Panc1 (cell line): ENCODE measurements at regions not wholly inside any gene's neighbourhood (a gene's known extent, or its start where the extent isn't known, plus 50 kb on each side); places are given as distances from the start of the nearest gene placed in this dataset.

Experiments
- POLR2AphosphoS5 ChIP-seq: IDR thresholded peaks from 2 replicates; pipeline ENCODE4 v1.6.1; 2012; ENCODE audit warnings: mild to moderate bottlenecking, low read depth, low read length, moderate library complexity
- TCF7L2 ChIP-seq: IDR thresholded peaks from 2 replicates; pipeline ENCODE4 v1.6.1; 2011; ENCODE audit warnings: mild to moderate bottlenecking, low read depth, low read length, inconsistent platforms
- TF ChIP-seq, protein P1 (sequence below): fragments of 450-650 bp; IDR thresholded peaks from 2 replicates; pipeline ENCODE4 v1.5.1; 2017; ENCODE audit warnings: mild to moderate bottlenecking
- TF ChIP-seq, protein P2 (sequence below), 2 experiments: IDR thresholded peaks; 2 replicates each; pipeline ENCODE4 v1.6.1; 2011 to 2012; ENCODE audit warnings: low read depth in 2 of 2, control low read depth in 1 of 2, low read length in 1 of 2, mild to moderate bottlenecking in 1 of 2, moderate library complexity in 1 of 2; ENCODE audit not compliant: insufficient read depth in 1 of 2

DNA sequence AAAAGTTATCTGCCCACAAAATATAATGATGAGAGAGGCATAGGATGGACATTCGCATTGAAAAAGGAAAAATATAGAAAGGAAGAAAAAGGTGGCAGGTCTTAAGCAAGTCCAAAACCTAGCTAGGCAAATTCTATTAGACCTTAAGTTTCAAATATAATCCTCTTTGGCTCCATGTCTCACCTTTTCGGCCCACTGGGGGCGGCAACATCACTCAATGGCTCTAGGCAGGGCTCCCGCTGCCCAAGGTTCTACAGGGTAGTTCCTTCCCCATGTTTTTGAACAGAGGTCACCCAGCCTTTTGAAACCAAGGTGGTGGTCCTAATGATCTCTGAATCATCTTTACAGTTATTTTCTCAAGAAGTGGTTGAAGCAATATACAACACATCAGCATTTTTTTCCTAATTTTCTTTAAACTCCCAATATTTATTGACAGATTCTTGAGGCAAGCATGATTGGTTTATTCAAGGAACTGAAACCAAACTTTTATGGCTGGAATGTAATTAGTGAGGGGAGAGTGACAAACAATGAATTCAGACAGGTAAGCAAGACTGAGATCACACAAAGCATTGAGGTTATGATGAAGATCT, 309.4 kb downstream of the ANTXR2 start:
- TF ChIP-seq, protein P1, sequence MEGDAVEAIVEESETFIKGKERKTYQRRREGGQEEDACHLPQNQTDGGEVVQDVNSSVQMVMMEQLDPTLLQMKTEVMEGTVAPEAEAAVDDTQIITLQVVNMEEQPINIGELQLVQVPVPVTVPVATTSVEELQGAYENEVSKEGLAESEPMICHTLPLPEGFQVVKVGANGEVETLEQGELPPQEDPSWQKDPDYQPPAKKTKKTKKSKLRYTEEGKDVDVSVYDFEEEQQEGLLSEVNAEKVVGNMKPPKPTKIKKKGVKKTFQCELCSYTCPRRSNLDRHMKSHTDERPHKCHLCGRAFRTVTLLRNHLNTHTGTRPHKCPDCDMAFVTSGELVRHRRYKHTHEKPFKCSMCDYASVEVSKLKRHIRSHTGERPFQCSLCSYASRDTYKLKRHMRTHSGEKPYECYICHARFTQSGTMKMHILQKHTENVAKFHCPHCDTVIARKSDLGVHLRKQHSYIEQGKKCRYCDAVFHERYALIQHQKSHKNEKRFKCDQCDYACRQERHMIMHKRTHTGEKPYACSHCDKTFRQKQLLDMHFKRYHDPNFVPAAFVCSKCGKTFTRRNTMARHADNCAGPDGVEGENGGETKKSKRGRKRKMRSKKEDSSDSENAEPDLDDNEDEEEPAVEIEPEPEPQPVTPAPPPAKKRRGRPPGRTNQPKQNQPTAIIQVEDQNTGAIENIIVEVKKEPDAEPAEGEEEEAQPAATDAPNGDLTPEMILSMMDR, result no peak
- no peak for TF ChIP-seq POLR2AphosphoS5
- TF ChIP-seq, protein P2, sequence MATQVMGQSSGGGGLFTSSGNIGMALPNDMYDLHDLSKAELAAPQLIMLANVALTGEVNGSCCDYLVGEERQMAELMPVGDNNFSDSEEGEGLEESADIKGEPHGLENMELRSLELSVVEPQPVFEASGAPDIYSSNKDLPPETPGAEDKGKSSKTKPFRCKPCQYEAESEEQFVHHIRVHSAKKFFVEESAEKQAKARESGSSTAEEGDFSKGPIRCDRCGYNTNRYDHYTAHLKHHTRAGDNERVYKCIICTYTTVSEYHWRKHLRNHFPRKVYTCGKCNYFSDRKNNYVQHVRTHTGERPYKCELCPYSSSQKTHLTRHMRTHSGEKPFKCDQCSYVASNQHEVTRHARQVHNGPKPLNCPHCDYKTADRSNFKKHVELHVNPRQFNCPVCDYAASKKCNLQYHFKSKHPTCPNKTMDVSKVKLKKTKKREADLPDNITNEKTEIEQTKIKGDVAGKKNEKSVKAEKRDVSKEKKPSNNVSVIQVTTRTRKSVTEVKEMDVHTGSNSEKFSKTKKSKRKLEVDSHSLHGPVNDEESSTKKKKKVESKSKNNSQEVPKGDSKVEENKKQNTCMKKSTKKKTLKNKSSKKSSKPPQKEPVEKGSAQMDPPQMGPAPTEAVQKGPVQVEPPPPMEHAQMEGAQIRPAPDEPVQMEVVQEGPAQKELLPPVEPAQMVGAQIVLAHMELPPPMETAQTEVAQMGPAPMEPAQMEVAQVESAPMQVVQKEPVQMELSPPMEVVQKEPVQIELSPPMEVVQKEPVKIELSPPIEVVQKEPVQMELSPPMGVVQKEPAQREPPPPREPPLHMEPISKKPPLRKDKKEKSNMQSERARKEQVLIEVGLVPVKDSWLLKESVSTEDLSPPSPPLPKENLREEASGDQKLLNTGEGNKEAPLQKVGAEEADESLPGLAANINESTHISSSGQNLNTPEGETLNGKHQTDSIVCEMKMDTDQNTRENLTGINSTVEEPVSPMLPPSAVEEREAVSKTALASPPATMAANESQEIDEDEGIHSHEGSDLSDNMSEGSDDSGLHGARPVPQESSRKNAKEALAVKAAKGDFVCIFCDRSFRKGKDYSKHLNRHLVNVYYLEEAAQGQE (IDR thresholded peaks at IDR 0.05; ENCODE audit: insufficient read depth in 1 of 2, low read depth in 2 of 2, low read length in 1 of 2), result no peak
- TF ChIP-seq TCF7L2, result no peak
